HG03175 (cell line): ENCODE measurements at regions not wholly inside any gene's neighbourhood (a gene's known extent, or its start where the extent isn't known, plus 50 kb on each side); places are given as distances from the start of the nearest gene placed in this dataset.

Source experiments
- ATAC-seq: cut with Tn5 transposase; IDR thresholded peaks from one replicate; pipeline ENCODE4 v1.9.1; 2021; ENCODE audit warnings: mild to moderate bottlenecking, moderate library complexity; ENCODE audit not compliant: unreplicated experiment

DNA sequence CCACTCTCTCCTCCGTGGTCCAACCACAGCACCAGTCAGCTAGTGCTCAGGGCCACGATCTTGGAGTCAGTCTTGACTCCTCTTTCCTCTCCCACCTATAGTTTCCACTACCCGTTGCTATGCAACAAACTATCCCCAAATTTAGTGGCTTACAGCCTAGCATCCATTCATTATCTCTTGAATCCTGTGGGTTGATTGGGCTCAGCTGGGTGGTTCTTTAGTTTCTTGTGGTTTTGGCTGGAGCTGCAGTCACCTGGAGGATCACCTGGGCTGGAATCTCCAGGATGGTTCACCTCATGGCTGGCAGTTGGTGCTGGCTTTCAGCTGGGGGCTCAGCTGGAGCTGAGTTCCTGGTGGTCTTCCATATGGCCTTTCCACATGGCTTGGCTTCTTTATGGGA is 149.9 kb downstream of the ASB1 start:
- no peak for ATAC-seq

GRCh38 chr2:238578256-238578655 is 151.5 kb downstream of the ASB1 start:
- no peak for ATAC-seq

GRCh38 chr2:238580486-238580885 is 153.8 kb downstream of the ASB1 start:
- no peak for ATAC-seq

DNA sequence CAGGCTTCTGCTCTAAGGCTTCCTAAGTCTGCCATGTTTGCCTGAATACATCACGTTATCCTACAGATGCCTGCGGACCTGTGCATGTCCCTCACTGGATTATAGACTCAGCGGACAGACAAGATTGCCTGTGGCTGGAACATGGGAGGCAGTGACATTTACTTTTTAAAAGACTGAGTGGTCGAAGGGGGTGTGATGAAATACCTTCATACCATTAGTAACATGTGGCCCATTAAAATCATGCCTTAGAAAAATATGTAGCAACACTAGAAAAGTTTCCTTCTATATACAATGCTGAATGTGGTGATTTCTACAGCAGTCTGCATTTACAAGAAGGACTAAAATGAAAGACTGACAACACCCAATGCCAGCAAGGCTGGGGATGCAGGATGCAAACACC is 154.4 kb downstream of the ASB1 start:
- no peak for ATAC-seq

- no peak for ATAC-seq
These were observed 155.4 kb downstream of the ASB1 start for GRCh38 chr2:238582159-238582558.

DNA sequence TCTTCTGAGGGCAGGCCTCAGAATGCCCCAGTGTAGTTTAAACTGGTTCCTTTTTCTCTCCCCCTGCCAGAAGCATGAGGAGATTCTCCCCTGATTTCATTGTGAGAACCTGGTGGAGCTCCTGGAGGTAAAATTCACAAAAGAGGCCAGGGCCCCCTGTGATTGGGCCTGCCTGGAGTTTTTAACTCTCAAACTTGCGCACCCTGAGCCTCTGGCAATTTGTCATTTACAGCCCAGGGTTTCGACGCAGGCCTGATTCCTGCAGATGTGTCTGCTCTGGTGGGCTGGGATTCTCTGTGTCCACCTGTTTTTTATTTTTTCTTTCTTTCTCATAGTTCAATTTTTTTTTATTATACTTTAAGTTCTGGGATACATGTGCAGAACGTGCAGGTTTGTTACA is 157.9 kb downstream of the ASB1 start:
- no peak for ATAC-seq

DNA sequence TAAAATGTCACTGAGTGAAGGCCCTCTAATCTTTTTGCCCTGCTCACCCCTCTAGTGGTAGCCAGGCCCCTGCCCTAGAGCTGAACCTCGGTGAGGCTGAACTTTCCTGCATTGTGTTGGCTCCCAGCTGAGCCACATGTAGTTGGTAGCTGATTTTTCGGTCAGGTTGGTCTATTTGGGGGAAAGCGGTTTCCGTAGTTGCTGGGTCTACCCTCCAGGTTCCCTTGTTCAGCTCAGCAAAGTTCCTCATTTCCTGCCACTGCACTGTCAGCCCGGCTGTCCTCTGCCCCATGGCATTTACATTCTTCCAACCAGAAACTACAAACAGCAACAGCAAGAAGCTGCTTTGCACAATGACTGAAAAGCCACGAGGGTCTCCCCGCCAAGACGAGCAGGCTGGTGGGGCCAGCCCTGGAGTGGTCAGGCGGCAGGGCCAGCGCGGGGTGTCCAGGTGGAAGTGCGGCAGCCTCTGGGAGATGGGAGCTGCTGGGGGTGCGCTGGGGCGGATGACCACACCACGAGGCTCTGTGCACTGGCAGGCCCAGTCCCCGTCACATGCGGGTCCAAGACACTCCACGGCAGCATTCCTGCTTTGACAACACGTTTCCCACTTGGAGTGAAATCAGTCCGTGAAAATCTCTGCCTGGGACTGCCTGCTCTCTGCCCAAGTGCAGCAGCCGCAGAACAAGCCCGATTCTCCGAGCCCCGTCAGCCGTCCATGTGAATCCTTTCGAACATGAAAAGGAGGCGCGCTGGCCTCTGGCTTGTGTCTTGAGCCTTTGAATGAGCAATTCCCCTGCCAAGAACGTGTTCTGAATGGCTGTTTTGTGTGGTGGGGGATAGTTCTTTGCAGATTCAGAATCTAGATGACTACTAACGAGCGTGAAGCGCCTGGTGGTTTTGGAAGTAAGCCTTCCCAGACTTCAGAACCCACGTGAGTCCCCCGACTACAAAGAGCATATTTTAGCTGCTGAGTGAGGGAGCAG is 159.4 kb downstream of the ASB1 start:
- ATAC-seq, result no peak

DNA sequence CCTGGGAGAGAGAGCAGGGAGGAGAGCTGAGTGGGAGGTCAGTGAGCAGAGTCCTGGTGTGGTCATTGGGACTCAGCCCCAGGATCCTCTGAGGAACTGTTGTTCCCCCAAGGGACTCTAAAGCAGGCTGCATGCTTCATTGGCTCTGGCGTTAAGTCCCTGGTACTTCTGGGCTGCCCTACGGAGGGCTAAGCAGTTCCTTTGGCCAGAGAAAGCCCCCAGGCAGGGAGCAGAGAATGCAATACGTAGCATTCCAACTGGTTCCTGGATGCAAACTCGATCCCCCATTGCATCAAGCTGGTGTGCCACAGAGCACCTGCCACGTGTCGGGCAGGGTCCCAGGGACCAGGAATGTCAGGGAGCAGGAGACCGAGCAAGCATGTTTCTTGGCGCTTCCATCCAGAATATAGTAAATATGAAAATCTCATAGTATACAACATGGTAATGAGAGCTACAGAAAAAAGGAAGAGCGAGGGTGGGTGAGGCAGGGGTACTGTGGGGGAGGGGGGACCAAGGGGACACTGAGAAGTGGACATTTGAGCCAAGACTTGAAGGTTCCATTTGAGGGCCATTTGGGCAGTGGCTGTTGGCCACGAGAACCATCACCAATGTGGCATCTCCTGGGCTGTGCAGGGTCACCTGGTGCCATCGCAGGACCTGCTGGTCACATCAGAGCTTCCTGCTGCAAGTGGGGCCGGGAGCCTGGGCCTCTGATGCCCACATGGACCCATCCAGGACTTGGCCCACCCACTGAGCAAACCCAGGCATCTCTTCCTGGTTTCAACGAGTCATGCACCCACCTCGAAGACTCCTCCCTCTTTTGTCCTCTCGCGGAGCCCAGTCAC is 160.4 kb downstream of the ASB1 start:
- no peak for ATAC-seq

DNA sequence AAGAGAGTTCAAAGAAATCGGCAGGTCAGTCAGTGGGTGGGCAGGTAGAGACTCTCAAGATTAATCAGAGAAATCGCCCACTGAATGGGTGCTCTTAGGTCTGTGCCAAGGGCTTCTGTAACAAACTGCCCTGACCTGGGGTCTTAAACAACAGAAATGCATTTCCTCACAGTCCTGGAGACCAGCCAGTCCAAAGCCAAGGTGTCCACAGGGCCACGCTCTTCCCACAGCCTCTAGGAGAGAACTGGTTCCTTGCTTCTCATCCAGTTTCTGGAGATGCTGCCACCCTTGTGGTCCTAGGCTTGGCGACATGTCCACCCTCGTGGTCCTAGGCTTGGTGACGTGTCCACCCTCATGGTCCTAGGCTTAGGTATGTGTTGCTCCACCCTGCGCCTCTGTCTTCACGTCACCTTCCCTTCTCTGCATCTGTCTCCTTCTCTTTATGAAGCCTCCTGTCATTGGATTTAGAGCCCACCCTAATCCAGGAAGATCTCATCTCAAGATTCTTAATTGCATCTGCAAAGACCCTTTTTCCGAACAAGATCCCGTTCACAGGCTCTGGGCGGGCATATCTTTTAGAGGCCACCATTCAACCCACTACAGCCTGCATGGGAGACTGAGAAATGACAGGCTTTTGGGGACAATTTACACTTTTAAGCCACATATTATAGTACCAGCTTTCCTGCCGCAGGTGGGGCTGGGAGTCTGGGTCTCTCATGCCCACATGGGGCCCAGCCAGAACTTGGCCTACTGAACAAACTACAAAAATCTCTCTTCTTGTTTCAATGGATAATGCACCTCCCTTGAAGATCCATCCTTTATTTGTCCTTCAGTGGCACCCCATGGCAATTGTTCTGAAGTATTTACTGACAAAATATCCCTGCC is 161.3 kb downstream of the ASB1 start:
- no peak for ATAC-seq

DNA sequence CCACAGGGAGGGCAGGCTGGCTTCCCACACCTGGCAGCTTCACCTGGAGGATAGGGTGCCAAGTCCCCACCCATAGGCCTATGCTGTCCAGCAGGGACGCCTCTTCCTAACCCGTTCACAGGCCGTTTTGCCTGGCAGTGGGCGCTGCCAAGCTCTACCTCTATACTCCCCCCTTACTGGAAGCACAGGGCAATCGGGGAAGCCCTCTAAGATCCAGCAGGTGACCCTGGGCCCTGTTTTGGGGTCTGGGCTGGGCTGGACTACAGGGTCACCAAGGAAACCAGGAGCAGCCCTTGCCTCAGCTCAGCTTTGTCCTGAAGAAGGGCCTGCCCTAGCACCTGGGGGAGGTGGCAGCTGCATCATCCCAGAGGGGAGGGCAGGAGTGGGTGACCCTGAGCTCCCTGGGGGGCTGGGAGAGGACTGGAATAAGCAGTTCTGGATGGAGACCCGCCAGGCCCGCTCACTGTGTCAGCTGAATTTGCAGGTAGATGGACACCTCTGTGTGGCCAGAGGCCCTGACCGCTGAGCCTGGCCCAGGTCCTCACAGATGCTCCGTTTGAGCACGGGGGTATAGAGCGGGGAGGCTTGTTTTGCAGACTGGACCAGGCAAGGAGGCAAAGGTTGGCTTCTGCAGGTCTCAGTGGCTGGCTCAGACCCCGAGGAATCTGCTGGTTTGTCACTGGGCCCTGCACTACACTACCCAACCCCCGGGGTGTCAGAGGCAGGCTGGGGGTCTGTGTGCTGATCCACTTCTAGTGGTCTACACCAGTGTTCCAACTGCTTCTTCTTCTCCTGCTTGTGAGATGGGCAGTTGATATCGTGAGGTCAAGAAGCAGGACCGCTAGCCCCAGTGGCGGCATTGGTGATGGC is 163.1 kb downstream of the ASB1 start:
- no peak for ATAC-seq

DNA sequence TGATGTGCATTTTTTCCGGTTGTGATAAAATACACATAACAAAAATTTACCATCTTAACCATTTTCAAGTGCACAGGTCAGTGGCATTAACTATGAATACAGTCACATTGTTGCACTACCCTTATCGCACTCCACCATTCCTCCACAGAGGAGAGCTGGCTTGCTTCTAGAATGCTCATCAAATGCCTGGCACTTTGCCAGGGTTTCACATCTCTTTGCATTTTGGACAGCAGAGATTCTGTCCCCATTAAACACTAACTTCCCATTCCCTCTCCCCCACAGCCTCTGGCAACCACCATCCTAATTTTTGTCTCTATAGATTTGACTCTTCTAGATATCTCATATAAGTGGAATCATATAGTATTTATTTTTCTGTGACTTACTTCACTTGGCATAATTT is 165.0 kb downstream of the ASB1 start:
- ATAC-seq, result no peak

GRCh38 chr2:238593236-238593635 is 166.5 kb downstream of the ASB1 start:
- no peak for ATAC-seq

- ATAC-seq, result no peak
These were observed 167.0 kb downstream of the ASB1 start for GRCh38 chr2:238593678-238594077.

DNA sequence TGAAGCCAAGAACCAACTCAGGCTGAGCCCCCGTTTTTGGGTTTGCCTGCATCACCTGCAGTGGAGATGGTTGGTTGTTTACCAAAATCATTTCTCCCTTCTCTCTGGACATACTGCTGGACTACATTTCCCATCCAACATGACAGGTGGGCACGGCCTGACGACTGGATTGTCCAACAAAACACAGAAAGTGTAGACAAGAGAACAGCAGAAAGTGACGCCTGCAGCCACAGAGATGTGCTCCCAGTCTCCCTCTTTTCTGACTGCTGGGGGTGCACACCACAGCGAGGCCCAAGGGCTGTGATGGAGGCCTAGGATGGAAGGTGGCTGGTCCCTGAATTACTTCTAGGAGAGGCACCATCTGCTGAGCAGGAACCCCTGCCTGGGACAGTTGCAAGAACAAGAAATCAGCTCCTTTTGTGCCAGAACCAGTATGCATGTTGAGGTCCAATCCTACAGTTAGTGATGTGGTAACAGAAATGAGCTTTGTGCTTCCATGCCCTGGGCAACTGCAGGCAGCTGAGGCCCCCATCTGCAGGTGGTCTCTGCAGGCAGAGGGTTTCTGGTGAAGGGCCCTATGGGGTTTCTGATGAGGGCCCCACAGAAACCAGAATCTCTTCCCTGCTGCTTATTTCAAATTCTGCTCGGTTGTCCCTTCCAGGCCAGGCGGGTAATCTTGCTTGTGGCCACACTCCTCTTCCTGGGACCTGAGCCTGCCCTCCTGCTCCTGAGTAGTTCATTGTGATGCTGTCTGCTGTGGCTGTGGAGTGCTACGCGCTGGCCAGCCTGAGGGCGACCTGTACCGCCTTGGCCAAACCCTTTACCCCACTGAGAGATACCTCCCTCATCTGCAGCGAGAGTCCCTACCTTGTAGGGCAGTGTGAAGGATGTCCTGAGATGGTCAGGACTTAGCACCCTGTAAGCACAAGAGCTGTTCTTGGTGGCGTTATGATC is 168.3 kb downstream of the ASB1 start:
- no peak for ATAC-seq

DNA sequence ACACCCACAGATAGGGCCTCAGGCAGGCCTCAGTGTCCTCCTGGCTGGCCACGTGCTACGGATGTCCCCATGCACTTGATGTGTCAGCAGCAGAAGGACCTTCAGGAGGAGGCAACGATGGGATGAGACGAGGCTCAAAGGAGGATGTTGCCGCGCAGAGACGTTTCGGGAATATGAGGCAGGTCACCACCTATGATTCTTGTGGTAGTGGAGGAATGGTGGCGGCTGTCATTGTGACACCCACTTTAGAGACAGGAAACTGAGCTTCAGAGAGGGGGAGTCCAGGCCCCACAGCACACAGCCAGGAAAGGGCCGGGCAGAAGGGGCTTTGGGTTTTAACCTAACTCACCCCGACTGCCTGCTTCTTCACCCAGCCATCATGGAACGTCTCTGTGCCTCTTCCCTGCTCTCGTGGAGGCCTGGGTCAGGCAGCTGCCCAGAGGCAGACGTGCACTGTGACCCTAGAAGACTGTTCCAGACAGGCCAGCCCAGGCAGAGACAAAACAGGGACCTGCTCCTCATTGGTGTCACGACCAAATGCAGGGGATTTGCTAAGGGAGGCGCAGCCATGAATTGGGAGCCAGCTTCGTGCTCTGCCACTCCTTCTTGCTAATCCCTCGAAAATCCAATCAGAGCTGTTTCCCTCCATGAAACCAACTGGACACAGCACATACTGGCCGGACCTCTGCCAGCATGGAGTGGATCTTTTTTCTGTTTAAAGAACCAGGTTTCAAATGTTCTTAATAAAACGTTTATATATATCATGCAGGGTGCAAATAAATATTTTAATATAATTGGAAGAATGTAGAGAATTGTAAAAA is 169.2 kb downstream of the ASB1 start:
- no peak for ATAC-seq

DNA sequence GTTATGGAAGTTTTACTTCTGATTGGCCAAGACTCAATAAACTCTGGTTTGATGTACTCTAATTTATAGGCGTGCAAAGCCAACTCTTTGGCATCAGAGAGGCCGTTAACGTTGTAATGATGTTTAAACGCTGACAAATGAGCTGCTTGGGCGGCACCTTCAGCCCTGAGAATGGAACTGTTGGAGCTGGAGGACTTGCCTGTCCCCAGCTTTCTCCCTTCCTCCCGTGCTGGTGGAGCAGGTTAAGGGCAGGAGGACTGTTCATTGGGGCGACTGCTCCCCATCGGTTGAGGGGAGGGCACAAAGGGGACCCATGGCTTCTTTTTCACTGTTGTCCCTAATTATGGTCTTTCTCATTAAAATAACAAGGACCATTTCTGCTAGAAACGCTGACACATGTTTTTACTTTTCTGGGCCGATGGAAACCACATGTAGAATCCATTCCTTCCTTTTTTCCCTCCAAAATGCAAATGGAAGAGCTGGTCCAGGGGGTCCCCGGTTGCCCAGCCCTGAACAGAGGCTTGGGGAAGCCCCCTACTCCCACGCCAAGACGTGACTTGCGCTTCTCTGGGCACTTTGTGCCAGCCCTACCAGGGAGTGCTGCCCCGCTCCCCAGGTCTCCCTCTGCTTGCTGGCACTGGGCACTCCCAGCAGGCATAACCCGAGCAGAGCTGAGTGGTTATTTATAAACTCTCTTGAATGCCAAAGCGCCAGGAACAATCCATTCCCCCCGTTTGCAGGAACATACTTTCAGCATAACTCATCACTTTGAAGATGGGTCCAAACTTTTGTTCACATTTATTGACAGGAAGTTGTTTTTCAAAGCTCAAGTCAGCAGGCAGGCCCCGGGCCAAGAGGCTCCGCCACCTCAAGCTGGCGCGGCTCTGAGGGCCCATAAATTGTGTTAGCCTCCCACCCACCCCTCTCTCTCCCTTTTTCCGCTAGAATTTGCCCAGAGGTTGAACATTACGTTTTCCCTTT is 170.1 kb downstream of the ASB1 start:
- ATAC-seq, result no peak
